ENCODE measurements at regions not wholly inside any gene's neighbourhood (a gene's known extent, or its start where the extent isn't known, plus 50 kb on each side); places are given as distances from the start of the nearest gene placed in this dataset.

DNA sequence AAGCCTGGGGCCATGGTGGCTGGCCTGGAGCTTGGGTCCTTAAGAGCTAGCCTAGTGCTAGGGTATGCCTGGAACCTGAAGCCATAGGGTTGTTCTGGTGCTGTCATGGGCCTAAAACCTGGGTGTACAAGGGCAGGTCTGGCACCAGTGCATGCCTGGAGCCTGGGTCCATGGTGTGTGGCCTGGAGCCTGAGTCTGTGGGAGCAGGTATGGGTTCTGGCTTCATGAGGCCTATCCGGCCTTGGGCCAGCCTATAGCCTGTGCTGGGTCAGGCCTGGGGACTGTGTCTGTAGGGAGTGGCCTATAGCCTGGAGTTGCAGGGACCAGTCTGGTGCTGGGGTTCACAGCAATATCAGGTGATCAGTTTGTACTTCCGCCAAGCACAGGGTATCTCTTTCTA lies 347.2 kb upstream of the MEF2C start (continued):
- TF ChIP-seq, protein P1, sequence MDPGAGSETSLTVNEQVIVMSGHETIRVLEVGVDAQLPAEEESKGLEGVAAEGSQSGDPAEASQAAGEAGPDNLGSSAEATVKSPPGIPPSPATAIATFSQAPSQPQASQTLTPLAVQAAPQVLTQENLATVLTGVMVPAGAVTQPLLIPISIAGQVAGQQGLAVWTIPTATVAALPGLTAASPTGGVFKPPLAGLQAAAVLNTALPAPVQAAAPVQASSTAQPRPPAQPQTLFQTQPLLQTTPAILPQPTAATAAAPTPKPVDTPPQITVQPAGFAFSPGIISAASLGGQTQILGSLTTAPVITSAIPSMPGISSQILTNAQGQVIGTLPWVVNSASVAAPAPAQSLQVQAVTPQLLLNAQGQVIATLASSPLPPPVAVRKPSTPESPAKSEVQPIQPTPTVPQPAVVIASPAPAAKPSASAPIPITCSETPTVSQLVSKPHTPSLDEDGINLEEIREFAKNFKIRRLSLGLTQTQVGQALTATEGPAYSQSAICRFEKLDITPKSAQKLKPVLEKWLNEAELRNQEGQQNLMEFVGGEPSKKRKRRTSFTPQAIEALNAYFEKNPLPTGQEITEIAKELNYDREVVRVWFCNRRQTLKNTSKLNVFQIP (CRISPR knock-in tag; IDR thresholded peaks at IDR 0.05; ENCODE audit: borderline replicate concordance, low read depth), result no peak

DNA sequence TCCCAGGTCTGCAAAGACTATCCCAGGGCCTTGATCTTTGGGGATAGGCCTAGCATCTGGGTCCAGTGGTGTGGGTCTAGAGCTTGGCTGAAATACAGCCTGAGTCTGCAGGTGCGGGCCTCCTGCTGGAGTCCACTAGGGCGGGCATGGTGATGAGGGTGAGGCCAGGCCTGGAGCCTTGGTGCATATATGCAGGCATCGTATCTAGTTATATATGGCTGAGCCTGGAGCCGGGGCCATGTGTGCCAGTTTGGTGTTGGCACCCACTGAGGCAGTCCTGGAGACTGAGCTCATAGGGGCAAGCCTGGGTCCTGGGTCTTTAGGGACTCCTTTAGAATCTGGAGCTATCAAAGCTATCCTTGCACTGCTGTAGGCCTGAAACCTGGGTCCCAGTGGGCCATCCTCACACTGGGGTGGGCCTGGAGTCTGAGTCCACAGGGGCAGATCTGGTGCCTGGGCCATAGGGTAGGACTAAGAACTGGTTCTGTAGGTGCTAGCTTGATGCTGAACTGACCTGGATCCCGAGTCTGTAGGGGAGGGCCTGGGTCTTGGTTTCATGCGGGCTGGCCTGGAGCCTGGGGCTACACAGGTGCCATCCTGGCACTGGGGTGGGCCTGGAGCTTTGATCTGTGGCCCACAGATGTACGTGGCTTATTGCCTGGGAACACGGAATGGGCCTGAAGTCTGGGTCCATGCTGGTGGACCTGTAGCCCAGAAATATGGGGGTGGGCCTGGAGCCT lies 346.5 kb upstream of the MEF2C start:
- TF ChIP-seq ZC3H10 (CRISPR knock-in tag; IDR thresholded peaks at IDR 0.05) (no peak), PPARA (CRISPR knock-in tag; IDR thresholded peaks at IDR 0.05; ENCODE audit: borderline replicate concordance) (no peak), ZNF565 (CRISPR knock-in tag; conservative IDR thresholded peaks at IDR 0.05; ENCODE audit: low read depth) (no peak), ISL1 (CRISPR knock-in tag; IDR thresholded peaks at IDR 0.05) (no peak), ZFP3 (CRISPR knock-in tag; IDR thresholded peaks at IDR 0.05) (no peak), ZFP30 (CRISPR knock-in tag; IDR thresholded peaks at IDR 0.05) (no peak), SNAI2 (CRISPR knock-in tag; IDR thresholded peaks at IDR 0.05) (no peak), OSR1 (CRISPR knock-in tag; IDR thresholded peaks at IDR 0.05) (no peak), ZNF70 (CRISPR knock-in tag; IDR thresholded peaks at IDR 0.05) (no peak), BACH2 (CRISPR knock-in tag; IDR thresholded peaks at IDR 0.05; ENCODE audit: borderline replicate concordance) (no peak), RARB (CRISPR knock-in tag; IDR thresholded peaks at IDR 0.05) (no peak)
- TF ChIP-seq, protein P2, sequence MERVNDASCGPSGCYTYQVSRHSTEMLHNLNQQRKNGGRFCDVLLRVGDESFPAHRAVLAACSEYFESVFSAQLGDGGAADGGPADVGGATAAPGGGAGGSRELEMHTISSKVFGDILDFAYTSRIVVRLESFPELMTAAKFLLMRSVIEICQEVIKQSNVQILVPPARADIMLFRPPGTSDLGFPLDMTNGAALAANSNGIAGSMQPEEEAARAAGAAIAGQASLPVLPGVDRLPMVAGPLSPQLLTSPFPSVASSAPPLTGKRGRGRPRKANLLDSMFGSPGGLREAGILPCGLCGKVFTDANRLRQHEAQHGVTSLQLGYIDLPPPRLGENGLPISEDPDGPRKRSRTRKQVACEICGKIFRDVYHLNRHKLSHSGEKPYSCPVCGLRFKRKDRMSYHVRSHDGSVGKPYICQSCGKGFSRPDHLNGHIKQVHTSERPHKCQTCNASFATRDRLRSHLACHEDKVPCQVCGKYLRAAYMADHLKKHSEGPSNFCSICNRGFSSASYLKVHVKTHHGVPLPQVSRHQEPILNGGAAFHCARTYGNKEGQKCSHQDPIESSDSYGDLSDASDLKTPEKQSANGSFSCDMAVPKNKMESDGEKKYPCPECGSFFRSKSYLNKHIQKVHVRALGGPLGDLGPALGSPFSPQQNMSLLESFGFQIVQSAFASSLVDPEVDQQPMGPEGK (CRISPR knock-in tag; IDR thresholded peaks at IDR 0.05; ENCODE audit: borderline replicate concordance), result no peak
- TF ChIP-seq, protein P3, sequence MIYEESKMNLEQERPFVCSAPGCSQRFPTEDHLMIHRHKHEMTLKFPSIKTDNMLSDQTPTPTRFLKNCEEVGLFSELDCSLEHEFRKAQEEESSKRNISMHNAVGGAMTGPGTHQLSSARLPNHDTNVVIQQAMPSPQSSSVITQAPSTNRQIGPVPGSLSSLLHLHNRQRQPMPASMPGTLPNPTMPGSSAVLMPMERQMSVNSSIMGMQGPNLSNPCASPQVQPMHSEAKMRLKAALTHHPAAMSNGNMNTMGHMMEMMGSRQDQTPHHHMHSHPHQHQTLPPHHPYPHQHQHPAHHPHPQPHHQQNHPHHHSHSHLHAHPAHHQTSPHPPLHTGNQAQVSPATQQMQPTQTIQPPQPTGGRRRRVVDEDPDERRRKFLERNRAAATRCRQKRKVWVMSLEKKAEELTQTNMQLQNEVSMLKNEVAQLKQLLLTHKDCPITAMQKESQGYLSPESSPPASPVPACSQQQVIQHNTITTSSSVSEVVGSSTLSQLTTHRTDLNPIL (CRISPR knock-in tag; IDR thresholded peaks at IDR 0.05; ENCODE audit: low read depth), result no peak
- TF ChIP-seq, protein P4, sequence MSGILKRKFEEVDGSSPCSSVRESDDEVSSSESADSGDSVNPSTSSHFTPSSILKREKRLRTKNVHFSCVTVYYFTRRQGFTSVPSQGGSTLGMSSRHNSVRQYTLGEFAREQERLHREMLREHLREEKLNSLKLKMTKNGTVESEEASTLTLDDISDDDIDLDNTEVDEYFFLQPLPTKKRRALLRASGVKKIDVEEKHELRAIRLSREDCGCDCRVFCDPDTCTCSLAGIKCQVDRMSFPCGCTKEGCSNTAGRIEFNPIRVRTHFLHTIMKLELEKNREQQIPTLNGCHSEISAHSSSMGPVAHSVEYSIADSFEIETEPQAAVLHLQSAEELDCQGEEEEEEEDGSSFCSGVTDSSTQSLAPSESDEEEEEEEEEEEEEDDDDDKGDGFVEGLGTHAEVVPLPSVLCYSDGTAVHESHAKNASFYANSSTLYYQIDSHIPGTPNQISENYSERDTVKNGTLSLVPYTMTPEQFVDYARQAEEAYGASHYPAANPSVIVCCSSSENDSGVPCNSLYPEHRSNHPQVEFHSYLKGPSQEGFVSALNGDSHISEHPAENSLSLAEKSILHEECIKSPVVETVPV (CRISPR knock-in tag; IDR thresholded peaks at IDR 0.05), result no peak
- no peak for ATAC-seq

DNA sequence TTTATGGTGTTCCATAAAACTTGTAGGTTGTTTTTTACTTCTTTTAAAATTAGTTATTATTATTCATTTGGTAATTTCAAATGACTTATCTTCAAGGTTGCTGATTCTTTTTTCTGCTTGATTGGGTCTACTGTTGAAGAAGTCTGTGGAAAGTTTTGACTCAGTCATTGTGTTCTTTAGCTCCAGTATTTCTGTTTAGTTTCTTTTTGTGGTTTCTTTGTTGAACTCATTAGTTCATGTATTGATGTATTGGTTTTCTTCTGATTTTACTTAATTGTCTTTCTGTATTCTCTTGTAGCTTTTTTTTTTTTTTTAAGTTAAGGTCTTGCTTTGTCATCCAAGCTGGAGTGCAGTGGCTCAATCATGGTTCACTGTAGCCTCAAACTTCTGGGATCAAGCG lies 345.4 kb upstream of the MEF2C start:
- no peak for TF ChIP-seq ZC3H10 (CRISPR knock-in tag; IDR thresholded peaks at IDR 0.05)
- no peak for TF ChIP-seq ZNF8 (CRISPR knock-in tag; IDR thresholded peaks at IDR 0.05)
- no peak for TF ChIP-seq PPARA (CRISPR knock-in tag; IDR thresholded peaks at IDR 0.05; ENCODE audit: borderline replicate concordance)
- no peak for TF ChIP-seq ZFP3 (CRISPR knock-in tag; IDR thresholded peaks at IDR 0.05)
- TF ChIP-seq ZFP30 (CRISPR knock-in tag; IDR thresholded peaks at IDR 0.05), result no peak
- no peak for TF ChIP-seq RARB (CRISPR knock-in tag; IDR thresholded peaks at IDR 0.05)
- TF ChIP-seq GLIS3 (CRISPR knock-in tag; IDR thresholded peaks at IDR 0.05), result no peak
- no peak for TF ChIP-seq CSDC2 (CRISPR knock-in tag; IDR thresholded peaks at IDR 0.05)
- no peak for TF ChIP-seq ISL1 (CRISPR knock-in tag; IDR thresholded peaks at IDR 0.05)
- no peak for TF ChIP-seq OSR1 (CRISPR knock-in tag; IDR thresholded peaks at IDR 0.05)
- TF ChIP-seq ARNTL (CRISPR knock-in tag; IDR thresholded peaks at IDR 0.05; ENCODE audit: borderline replicate concordance, low read depth), result no peak
- no peak for TF ChIP-seq SNAI2 (CRISPR knock-in tag; IDR thresholded peaks at IDR 0.05)
- no peak for TF ChIP-seq ZNF70 (CRISPR knock-in tag; IDR thresholded peaks at IDR 0.05)
- TF ChIP-seq, protein P5, sequence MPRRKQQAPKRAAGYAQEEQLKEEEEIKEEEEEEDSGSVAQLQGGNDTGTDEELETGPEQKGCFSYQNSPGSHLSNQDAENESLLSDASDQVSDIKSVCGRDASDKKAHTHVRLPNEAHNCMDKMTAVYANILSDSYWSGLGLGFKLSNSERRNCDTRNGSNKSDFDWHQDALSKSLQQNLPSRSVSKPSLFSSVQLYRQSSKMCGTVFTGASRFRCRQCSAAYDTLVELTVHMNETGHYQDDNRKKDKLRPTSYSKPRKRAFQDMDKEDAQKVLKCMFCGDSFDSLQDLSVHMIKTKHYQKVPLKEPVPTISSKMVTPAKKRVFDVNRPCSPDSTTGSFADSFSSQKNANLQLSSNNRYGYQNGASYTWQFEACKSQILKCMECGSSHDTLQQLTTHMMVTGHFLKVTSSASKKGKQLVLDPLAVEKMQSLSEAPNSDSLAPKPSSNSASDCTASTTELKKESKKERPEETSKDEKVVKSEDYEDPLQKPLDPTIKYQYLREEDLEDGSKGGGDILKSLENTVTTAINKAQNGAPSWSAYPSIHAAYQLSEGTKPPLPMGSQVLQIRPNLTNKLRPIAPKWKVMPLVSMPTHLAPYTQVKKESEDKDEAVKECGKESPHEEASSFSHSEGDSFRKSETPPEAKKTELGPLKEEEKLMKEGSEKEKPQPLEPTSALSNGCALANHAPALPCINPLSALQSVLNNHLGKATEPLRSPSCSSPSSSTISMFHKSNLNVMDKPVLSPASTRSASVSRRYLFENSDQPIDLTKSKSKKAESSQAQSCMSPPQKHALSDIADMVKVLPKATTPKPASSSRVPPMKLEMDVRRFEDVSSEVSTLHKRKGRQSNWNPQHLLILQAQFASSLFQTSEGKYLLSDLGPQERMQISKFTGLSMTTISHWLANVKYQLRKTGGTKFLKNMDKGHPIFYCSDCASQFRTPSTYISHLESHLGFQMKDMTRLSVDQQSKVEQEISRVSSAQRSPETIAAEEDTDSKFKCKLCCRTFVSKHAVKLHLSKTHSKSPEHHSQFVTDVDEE (CRISPR knock-in tag; IDR thresholded peaks at IDR 0.05), result no peak
- TF ChIP-seq TCF4 (CRISPR knock-in tag; IDR thresholded peaks at IDR 0.05; ENCODE audit: borderline replicate concordance), result no peak
- TF ChIP-seq, protein P4 (CRISPR knock-in tag; IDR thresholded peaks at IDR 0.05), result no peak
- no peak for ATAC-seq
